ENCODE measurements at regions not wholly inside any gene's neighbourhood (a gene's known extent, or its start where the extent isn't known, plus 50 kb on each side); places are given as distances from the start of the nearest gene placed in this dataset.

DNA sequence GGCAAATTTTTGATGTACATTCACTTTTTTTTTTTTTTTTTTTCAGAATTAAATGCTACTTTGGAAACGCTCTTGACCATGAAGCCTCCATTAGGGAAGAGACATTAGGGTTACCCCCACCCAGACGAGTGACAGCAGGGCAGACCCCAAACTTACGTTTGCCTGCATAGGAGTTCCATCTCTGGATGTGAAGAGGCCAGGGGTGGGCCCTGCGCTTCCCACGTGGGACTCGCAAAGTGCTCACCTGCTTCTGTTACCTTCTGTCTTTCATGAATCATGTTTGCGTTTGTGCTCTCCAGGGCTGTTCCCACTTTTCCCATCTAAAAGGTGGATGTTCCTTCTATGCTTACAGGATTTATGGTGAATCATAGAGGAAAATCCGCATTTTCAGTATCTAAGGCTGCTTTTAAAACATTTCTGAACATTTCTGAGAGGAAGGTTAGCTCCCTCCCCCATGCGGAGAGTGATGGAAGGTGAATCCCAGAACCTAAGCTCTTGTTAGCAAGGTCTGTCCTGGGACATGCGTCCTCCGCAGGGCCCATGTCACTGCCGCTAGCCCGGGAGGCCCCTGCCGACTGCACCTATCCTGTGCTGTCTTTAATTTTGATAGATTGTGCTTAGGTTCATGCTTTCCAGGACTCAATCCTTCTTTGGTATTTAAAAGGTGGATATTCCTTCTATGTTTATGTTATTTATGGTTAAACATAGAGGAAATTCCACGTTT lies 135.7 kb upstream of the RTL1 start:
- Mint-ChIP-seq H3K4me1 (ENCODE audit: low read depth) (no peaks in the 10 kb centered on the region), H3K36me3 (ENCODE audit: low read depth) (no peaks in the 10 kb centered on the region), H3K27me3 (no peaks in the 10 kb centered on the region), H3K27ac (no peak overlapping the region), H3K9me3 (no peaks in the 10 kb centered on the region), H3K4me3 (no peak overlapping the region)
- CTCF ChIA-PET = no interaction called here
- POLR2A ChIA-PET = no interaction called here
- TF ChIP-seq, protein P1, sequence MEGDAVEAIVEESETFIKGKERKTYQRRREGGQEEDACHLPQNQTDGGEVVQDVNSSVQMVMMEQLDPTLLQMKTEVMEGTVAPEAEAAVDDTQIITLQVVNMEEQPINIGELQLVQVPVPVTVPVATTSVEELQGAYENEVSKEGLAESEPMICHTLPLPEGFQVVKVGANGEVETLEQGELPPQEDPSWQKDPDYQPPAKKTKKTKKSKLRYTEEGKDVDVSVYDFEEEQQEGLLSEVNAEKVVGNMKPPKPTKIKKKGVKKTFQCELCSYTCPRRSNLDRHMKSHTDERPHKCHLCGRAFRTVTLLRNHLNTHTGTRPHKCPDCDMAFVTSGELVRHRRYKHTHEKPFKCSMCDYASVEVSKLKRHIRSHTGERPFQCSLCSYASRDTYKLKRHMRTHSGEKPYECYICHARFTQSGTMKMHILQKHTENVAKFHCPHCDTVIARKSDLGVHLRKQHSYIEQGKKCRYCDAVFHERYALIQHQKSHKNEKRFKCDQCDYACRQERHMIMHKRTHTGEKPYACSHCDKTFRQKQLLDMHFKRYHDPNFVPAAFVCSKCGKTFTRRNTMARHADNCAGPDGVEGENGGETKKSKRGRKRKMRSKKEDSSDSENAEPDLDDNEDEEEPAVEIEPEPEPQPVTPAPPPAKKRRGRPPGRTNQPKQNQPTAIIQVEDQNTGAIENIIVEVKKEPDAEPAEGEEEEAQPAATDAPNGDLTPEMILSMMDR (IDR thresholded peaks at IDR 0.05) = no peak
- intact Hi-C loops (cut with micrococcal nuclease) = no loop called here
- DNase-seq (no peak), ATAC-seq (no peak)

DNA sequence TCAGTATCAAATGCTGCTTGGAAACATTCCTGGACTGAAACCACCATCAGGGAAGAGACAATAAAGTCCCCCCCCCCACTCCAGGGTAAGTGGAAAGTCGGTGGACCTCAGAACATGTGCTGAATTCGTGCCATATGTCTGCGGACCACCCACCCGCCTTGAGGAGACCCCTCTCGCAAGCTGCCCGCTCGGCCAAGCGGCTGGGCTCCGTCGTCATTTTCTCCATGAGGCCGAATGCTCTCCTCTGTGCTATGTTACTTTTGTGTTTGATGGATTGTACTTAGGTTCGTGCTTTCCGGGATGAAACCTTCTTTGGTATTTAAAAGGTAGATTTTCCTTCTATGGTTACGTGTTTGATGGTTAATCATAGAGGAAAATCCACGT lies 136.2 kb upstream of the RTL1 start:
- Mint-ChIP-seq H3K4me3 (no peak overlapping the region), H3K4me1 (ENCODE audit: low read depth) (no peaks in the 10 kb centered on the region), H3K27me3 (no peaks in the 10 kb centered on the region), H3K36me3 (ENCODE audit: low read depth) (no peaks in the 10 kb centered on the region), H3K9me3 (no peaks in the 10 kb centered on the region), H3K27ac (no peak overlapping the region)
- TF ChIP-seq, protein P1 (IDR thresholded peaks at IDR 0.05) = no peak
- intact Hi-C loops (cut with micrococcal nuclease) = no loop called here
- ChIA-PET CTCF (no interaction called here), POLR2A (no interaction called here)
- DNase-seq (no peak), ATAC-seq (no peak)

DNA sequence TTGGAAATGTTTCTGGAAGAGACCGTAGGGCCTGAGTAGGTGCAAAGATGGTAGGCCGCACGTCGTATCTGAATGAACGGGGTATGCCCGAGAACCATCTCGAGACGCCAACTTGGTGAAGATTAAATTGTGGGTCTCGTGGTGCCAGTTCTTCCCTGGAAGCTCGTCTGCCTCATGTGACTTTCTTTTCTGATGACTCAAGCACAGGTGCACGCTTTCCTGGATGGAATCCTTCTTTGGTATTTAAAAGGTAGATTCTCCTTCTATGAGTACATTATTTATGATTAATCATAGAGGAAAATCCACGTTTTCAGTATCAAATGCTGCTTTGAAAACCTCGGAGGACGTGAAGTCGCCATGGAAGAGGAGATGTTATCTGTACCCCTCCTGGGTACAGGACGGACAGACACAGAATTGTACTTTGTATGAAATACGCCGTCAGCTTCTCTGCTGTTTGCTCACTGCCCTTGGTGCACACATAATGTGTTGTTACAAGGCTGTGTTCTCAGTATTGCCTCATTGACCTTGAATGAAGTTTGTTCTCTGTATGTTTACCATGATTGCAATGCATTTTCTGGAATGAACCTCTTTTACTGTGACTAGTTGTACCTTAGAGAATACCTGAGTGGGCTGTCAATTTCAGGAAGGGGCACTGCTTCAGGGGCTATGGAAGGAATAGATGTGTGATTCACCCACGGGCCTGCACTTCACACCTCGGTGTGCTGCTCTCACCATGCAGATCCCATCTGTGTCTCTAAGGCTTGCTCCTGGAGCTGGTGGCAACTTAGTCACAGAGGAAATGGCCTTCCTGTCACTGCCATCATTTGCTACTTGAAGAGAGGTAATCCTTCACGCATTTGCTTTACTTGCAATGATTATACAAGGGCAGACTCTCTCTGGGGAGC lies 137.3 kb upstream of the RTL1 start:
- H3K9me3 Mint-ChIP-seq = no peaks in the 10 kb centered on the region
- H3K4me3 Mint-ChIP-seq = no peak overlapping the region
- TF ChIP-seq, protein P1 (IDR thresholded peaks at IDR 0.05) = no peak
- POLR2A ChIA-PET = no interaction called here
- no peak overlapping the region for H3K27ac Mint-ChIP-seq
- no peaks in the 10 kb centered on the region for H3K27me3 Mint-ChIP-seq
- DNase-seq (no peak), ATAC-seq (no peak)
- no peaks in the 10 kb centered on the region for H3K4me1 Mint-ChIP-seq (ENCODE audit: low read depth)
- CTCF ChIA-PET = no interaction called here
- no peaks in the 10 kb centered on the region for H3K36me3 Mint-ChIP-seq (ENCODE audit: low read depth)
- intact Hi-C loops (cut with micrococcal nuclease) = no loop called here

DNA sequence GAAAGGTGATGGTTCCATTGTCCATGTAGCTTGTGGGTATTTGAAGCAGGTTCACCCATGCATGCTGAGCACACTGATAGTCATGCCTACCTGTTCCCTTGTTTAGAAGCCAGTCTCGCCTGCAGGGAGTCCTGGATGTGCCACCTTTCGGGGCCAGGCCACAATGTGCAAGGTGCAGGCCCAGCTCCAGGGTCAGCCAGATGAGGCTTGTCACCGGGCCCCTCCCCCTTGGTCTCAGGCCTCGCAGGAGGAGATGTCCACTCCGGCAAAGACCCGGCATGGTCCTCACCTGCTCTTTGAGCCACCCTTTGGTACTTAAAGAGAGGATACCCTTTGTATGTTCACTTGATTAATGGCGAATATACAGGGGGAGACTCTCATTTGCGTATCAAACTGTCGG lies 140.4 kb upstream of the RTL1 start:
- H3K4me3 Mint-ChIP-seq = no peak overlapping the region
- DNase-seq = no peak
- H3K36me3 Mint-ChIP-seq (ENCODE audit: low read depth) = no peaks in the 10 kb centered on the region
- H3K4me1 Mint-ChIP-seq (ENCODE audit: low read depth) = no peaks in the 10 kb centered on the region
- ChIA-PET POLR2A (no interaction called here), CTCF (no interaction called here)
- TF ChIP-seq, protein P1 (IDR thresholded peaks at IDR 0.05) = no peak
- H3K27ac Mint-ChIP-seq = no peak overlapping the region
- ATAC-seq = no peak
- H3K9me3 Mint-ChIP-seq = no peaks in the 10 kb centered on the region
- peaks cover 2% of the 10 kb centered on the region for H3K27me3 Mint-ChIP-seq
- intact Hi-C loops (cut with micrococcal nuclease) = no loop called here

DNA sequence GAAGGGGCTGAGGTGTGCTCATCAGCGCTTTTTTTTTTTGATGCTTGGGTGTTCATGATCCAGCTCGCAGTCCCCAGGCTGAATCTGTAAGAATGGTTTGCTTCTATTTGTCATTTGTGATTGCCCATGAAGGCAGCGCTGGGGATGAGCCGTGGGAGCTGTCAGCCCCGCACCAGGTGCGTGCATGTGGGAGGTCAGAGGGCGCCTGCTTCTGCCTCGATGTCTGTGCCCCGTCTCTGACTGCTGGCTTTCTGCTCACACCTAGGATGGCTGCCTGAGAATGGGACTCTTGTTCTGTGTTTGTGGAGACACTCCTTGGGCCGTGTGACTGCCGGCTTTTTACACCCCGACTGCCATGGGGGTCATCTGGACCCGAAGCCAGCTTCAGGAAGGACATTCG lies 141.2 kb upstream of the RTL1 start:
- ChIA-PET CTCF (no interaction called here), POLR2A (no interaction called here)
- DNase-seq = no peak
- TF ChIP-seq, protein P1 (IDR thresholded peaks at IDR 0.05) = no peak
- Mint-ChIP-seq H3K4me3 (no peak overlapping the region), H3K9me3 (no peaks in the 10 kb centered on the region), H3K27ac (no peak overlapping the region), H3K27me3 (peaks cover 2% of the 10 kb centered on the region), H3K36me3 (ENCODE audit: low read depth) (no peaks in the 10 kb centered on the region), H3K4me1 (ENCODE audit: low read depth) (no peaks in the 10 kb centered on the region)
- intact Hi-C loops (cut with micrococcal nuclease) = no loop called here
- ATAC-seq = no peak
